Activated CD4-positive, alpha-beta T cell treated with anti-CD3 and anti-CD28 coated beads, Interleukin-2, amount 50 U/mL, for 48 hours (primary cell): ENCODE measurements at regions not wholly inside any gene's neighbourhood (a gene's known extent, or its start where the extent isn't known, plus 50 kb on each side); places are given as distances from the start of the nearest gene placed in this dataset.
A peak's percentile ranks its signal among the peaks of the same experiment; 100 is the strongest.

Experiments
- DNase-seq, 2 experiments: peaks; one replicate each; pipeline ENCODE4 v3.0.0-alpha.2; 2020

GRCh38 chr1:59034925-59035324, 251.1 kb upstream of the JUN start:
- no peak for DNase-seq

GRCh38 chr1:59039551-59039950, 255.7 kb upstream of the JUN start:
- DNase-seq: no peak

GRCh38 chr1:59040486-59040885, 256.4 kb upstream of the FGGY start:
- DNase-seq: no peak

- DNase-seq: no peak
Observed at GRCh38 chr1:59041646-59042277, 255.1 kb upstream of the FGGY start.

GRCh38 chr1:59043796-59044195, 253.1 kb upstream of the FGGY start:
- DNase-seq: no peak

- no peak for DNase-seq
Observed at GRCh38 chr1:59044535-59045121, 252.3 kb upstream of the FGGY start.

GRCh38 chr1:59045137-59045536, 251.8 kb upstream of the FGGY start:
- no peak for DNase-seq

GRCh38 chr1:59045636-59046035, 251.3 kb upstream of the FGGY start:
- DNase-seq: no peak

GRCh38 chr1:59046134-59046533, 250.8 kb upstream of the FGGY start:
- no peak for DNase-seq

GRCh38 chr1:59046730-59047157, 250.2 kb upstream of the FGGY start:
- peak; percentile 27 to 47 for DNase-seq

- no peak for DNase-seq
Observed at GRCh38 chr1:59051007-59051406, 245.9 kb upstream of the FGGY start.

GRCh38 chr1:59052166-59052590, 244.7 kb upstream of the FGGY start:
- no peak for DNase-seq

- DNase-seq: no peak
Observed at GRCh38 chr1:59054172-59054571, 242.7 kb upstream of the FGGY start.

- no peak for DNase-seq
Observed at GRCh38 chr1:59055908-59056719, 240.8 kb upstream of the FGGY start.

GRCh38 chr1:59057211-59057694, 239.6 kb upstream of the FGGY start:
- DNase-seq: no peak

GRCh38 chr1:59057796-59058195, 239.1 kb upstream of the FGGY start:
- DNase-seq: no peak

- DNase-seq: no peak
Observed at GRCh38 chr1:59058665-59059439, 238.0 kb upstream of the FGGY start.

GRCh38 chr1:59061876-59062275, 235.0 kb upstream of the FGGY start:
- DNase-seq: no peak

GRCh38 chr1:59062743-59063142, 234.2 kb upstream of the FGGY start:
- no peak for DNase-seq

GRCh38 chr1:59063501-59063900, 233.4 kb upstream of the FGGY start:
- peak in 1 of 2 experiments; percentile 16 for DNase-seq

GRCh38 chr1:59064592-59064991, 232.3 kb upstream of the FGGY start:
- no peak for DNase-seq

GRCh38 chr1:59066236-59066635, 230.7 kb upstream of the FGGY start:
- no peak for DNase-seq

GRCh38 chr1:59070610-59071009, 226.3 kb upstream of the FGGY start:
- no peak for DNase-seq
